PC-3 (cell line): ENCODE measurements at regions not wholly inside any gene's neighbourhood (a gene's known extent, or its start where the extent isn't known, plus 50 kb on each side); places are given as distances from the start of the nearest gene placed in this dataset.

Experiments used
- ATAC-seq: fragments of 200-7000 bp; cut with Tn5 transposase; 2 replicates; pipeline ENCODE4 v1.9.1; 2020; ENCODE audit warnings: mild to moderate bottlenecking, moderate library complexity
- BruUV-seq: library from RNA; stranded (reverse); fragments of 400-500 nt; replicated peaks from 2 replicates; lab custom pipeline; 2021; lab: Mats Ljungman, UMichigan
- CTCF ChIA-PET: fragments of 300-600 bp; sonication (Branson Sonifier 250); formaldehyde crosslinking; loops from one replicate; lab custom pipeline; 2022; ENCODE audit warnings: antibody characterized with exemption; lab: Charles Lee
- POLR2A ChIA-PET: fragments of 300-600 bp; sonication (Branson Sonifier 250); formaldehyde crosslinking; loops from one replicate; lab custom pipeline; 2022; ENCODE audit warnings: antibody characterized with exemption; ENCODE audit not compliant: unreplicated experiment; lab: Charles Lee
- DNase-seq: peaks from one replicate; pipeline ENCODE4 v3.0.0-alpha.2; 2015
- H2AFZ ChIP-seq: fragments of 300-600 bp; sonication (generic); 2 replicates; pipeline ENCODE4 v1.6.0; 2016; ENCODE audit warnings: antibody characterized with exemption, low read length
- H3F3A ChIP-seq: fragments of 300-600 bp; sonication (generic); one replicate; pipeline ENCODE4 v1.6.0; 2017; ENCODE audit warnings: antibody characterized with exemption, low read length, control low read depth, mild to moderate bottlenecking; ENCODE audit not compliant: unreplicated experiment
- H3K27ac ChIP-seq: fragments of 300-600 bp; sonication (generic); 2 replicates; pipeline ENCODE4 v1.5.1; 2016; ENCODE audit warnings: mild to moderate bottlenecking, low read length
- H3K27me3 ChIP-seq: fragments of 300-600 bp; sonication (generic); 2 replicates; pipeline ENCODE4 v1.6.1; 2016; ENCODE audit warnings: low read length, mixed read lengths
- H3K36me3 ChIP-seq: fragments of 300-600 bp; sonication (generic); 2 replicates; pipeline ENCODE4 v1.6.1; 2016; ENCODE audit warnings: low read depth, mixed run types, low read length, mixed read lengths
- H3K4me1 ChIP-seq: fragments of 300-600 bp; sonication (generic); 2 replicates; pipeline ENCODE4 v1.5.1; 2016; ENCODE audit warnings: low read length; ENCODE audit not compliant: insufficient read depth
- H3K4me2 ChIP-seq: fragments of 300-600 bp; sonication (generic); 2 replicates; pipeline ENCODE4 v1.6.0; 2016; ENCODE audit warnings: low read length
- H3K4me3 ChIP-seq: fragments of 300-600 bp; sonication (generic); 2 replicates; pipeline ENCODE4 v1.5.1; 2016; ENCODE audit warnings: mild to moderate bottlenecking, low read length, mixed read lengths
- H3K79me2 ChIP-seq: fragments of 300-600 bp; sonication (generic); 2 replicates; pipeline ENCODE4 v1.6.1; 2017; ENCODE audit warnings: low read length, mixed read lengths
- H3K9ac ChIP-seq: fragments of 300-600 bp; sonication (generic); 2 replicates; pipeline ENCODE4 v1.6.0; 2016; ENCODE audit warnings: mild to moderate bottlenecking, low read length
- H3K9me2 ChIP-seq: fragments of 300-600 bp; sonication (generic); replicated peaks from 2 replicates; pipeline ENCODE4 v1.6.1; 2016; ENCODE audit warnings: mixed run types, low read length, mixed read lengths
- H3K9me3 ChIP-seq: fragments of 300-600 bp; sonication (generic); 2 replicates; pipeline ENCODE4 v1.6.1; 2016; ENCODE audit warnings: low read length, mixed read lengths
- H4K20me1 ChIP-seq: fragments of 300-600 bp; sonication (generic); 2 replicates; pipeline ENCODE4 v1.6.1; 2016; ENCODE audit warnings: low read length, mixed read lengths
- CTCF ChIP-seq: fragments of 300-600 bp; sonication (generic); conservative IDR thresholded peaks from 2 replicates; pipeline ENCODE4 v1.5.1; 2017; ENCODE audit warnings: antibody characterized with exemption, low read depth, mild to moderate bottlenecking, low read length
- EZH2 ChIP-seq: fragments of 300-600 bp; sonication (generic); IDR thresholded peaks from one replicate; pipeline ENCODE4 v1.6.1; 2017; ENCODE audit warnings: antibody characterized with exemption, mild to moderate bottlenecking, low read length; ENCODE audit not compliant: unreplicated experiment
- EZH2phosphoT487 ChIP-seq: fragments of 300-600 bp; sonication (generic); IDR thresholded peaks from 2 replicates; pipeline ENCODE4 v1.6.1; 2018; ENCODE audit warnings: mild to moderate bottlenecking, antibody characterized with exemption, low read length, borderline replicate concordance
- intact Hi-C: fragments of 100-400 bp; cut with micrococcal nuclease; formaldehyde crosslinking; loops from 2 replicates; pipeline ENCODE4 v1.9.0; 2023

- H3K27me3 ChIP-seq: no peaks in the 10 kb centered on the region
- intact Hi-C loops: no loop called here
- TF ChIP-seq EZH2phosphoT487 (no peak), CTCF (no peak), EZH2 (no peak)
- H3K36me3 ChIP-seq: no peaks in the 10 kb centered on the region
- DNase-seq (no peak), ATAC-seq (no peak)
- no peak overlapping the region for H3K27ac ChIP-seq
- CTCF ChIA-PET: no interaction called here
- H3K9ac ChIP-seq: no peak overlapping the region
- no peaks in the 10 kb centered on the region for H3K4me1 ChIP-seq
- no peaks in the 10 kb centered on the region for H4K20me1 ChIP-seq
- no peak overlapping the region for H2AFZ ChIP-seq
- no peak overlapping the region for H3K4me2 ChIP-seq
- H3F3A ChIP-seq: no peaks in the 10 kb centered on the region
- no peaks in the 10 kb centered on the region for H3K79me2 ChIP-seq
- POLR2A ChIA-PET: no interaction called here
- peaks cover 4% of the 10 kb centered on the region; the same call in 1 of the 2 replicates for H3K9me3 ChIP-seq
- no TSS peak for BruUV-seq
- H3K4me3 ChIP-seq: no peak overlapping the region
- no peaks in the 10 kb centered on the region for H3K9me2 ChIP-seq
Observed at GRCh38 chr12:61667676-61668075, 592.5 kb upstream of the USP15 start.

- POLR2A ChIA-PET: no interaction called here
- no peak overlapping the region for H3K27ac ChIP-seq
- no peaks in the 10 kb centered on the region for H4K20me1 ChIP-seq
- H3K4me1 ChIP-seq: no peaks in the 10 kb centered on the region
- H3K9me3 ChIP-seq: no peaks in the 10 kb centered on the region
- no peak overlapping the region for H3K4me3 ChIP-seq
- ATAC-seq (no peak), DNase-seq (peak; percentile 35)
- no peaks in the 10 kb centered on the region for H3K36me3 ChIP-seq
- no peaks in the 10 kb centered on the region for H3K27me3 ChIP-seq
- CTCF ChIA-PET: no interaction called here
- no peak overlapping the region for H3K9ac ChIP-seq
- no peak overlapping the region for H2AFZ ChIP-seq
- no TSS peak for BruUV-seq
- no peaks in the 10 kb centered on the region for H3K9me2 ChIP-seq
- TF ChIP-seq EZH2 (no peak), EZH2phosphoT487 (no peak)
- H3K79me2 ChIP-seq: no peaks in the 10 kb centered on the region
- intact Hi-C loops: no loop called here
- no peak overlapping the region for H3K4me2 ChIP-seq
- H3F3A ChIP-seq: no peaks in the 10 kb centered on the region
Observed at GRCh38 chr12:61676520-61676919, 583.7 kb upstream of the USP15 start.

GRCh38 chr12:61687407-61687806 lies 572.8 kb upstream of the USP15 start:
- Histone ChIP-seq H3K4me2 (no peak overlapping the region), H3F3A (no peaks in the 10 kb centered on the region), H3K27me3 (no peaks in the 10 kb centered on the region), H3K27ac (no peak overlapping the region), H3K4me1 (no peaks in the 10 kb centered on the region), H3K36me3 (no peaks in the 10 kb centered on the region), H3K79me2 (no peaks in the 10 kb centered on the region), H3K9me3 (no peaks in the 10 kb centered on the region), H3K4me3 (no peak overlapping the region), H3K9me2 (no peaks in the 10 kb centered on the region), H3K9ac (no peak overlapping the region), H4K20me1 (no peaks in the 10 kb centered on the region), H2AFZ (no peak overlapping the region)
- intact Hi-C loops: no loop called here
- ATAC-seq: no peak
- no TSS peak for BruUV-seq
- POLR2A ChIA-PET: no interaction called here
- TF ChIP-seq EZH2: no peak
- no peak for TF ChIP-seq CTCF
- TF ChIP-seq EZH2phosphoT487: no peak
- DNase-seq: no peak
- CTCF ChIA-PET: no interaction called here
